CD4-positive, alpha-beta T cell treated with Interleukin-15 for 1 hour (primary cell): ENCODE measurements at regions not wholly inside any gene's neighbourhood (a gene's known extent, or its start where the extent isn't known, plus 50 kb on each side); places are given as distances from the start of the nearest gene placed in this dataset.

Source experiments
- DNase-seq: peaks from one replicate; pipeline ENCODE4 v3.0.0-alpha.2; 2020

- no peak for DNase-seq
Observed at GRCh38 chr2:62447411-62447810, 58.6 kb downstream of the TMEM17 start.

- no peak for DNase-seq
Observed at GRCh38 chr2:62446491-62446890, 59.5 kb downstream of the TMEM17 start.

- DNase-seq, result no peak
Observed at GRCh38 chr2:62443886-62444285, 62.1 kb downstream of the TMEM17 start.

GRCh38 chr2:62443471-62443870, 62.5 kb downstream of the TMEM17 start:
- no peak for DNase-seq

- no peak for DNase-seq
Observed at GRCh38 chr2:62441824-62442223, 64.2 kb downstream of the TMEM17 start.

GRCh38 chr2:62441421-62441820, 64.6 kb downstream of the TMEM17 start:
- DNase-seq, result no peak

- no peak for DNase-seq
Observed at GRCh38 chr2:62440281-62440946, 65.6 kb downstream of the TMEM17 start.

- no peak for DNase-seq
Observed at GRCh38 chr2:62439425-62439824, 66.6 kb downstream of the TMEM17 start.

- DNase-seq, result no peak
Observed at GRCh38 chr2:62437785-62438184, 68.2 kb downstream of the TMEM17 start.

- DNase-seq, result no peak
Observed at GRCh38 chr2:62435720-62436119, 70.3 kb downstream of the TMEM17 start.

- no peak for DNase-seq
Observed at GRCh38 chr2:62432407-62432806, 73.6 kb downstream of the TMEM17 start.

- DNase-seq, result no peak
Observed at GRCh38 chr2:62431512-62431911, 74.5 kb downstream of the TMEM17 start.

GRCh38 chr2:62430146-62430545, 75.8 kb downstream of the TMEM17 start:
- no peak for DNase-seq

GRCh38 chr2:62427146-62427545, 78.8 kb downstream of the TMEM17 start:
- no peak for DNase-seq

GRCh38 chr2:62426154-62426912, 79.7 kb downstream of the TMEM17 start:
- no peak for DNase-seq

- no peak for DNase-seq
Observed at GRCh38 chr2:62425684-62426083, 80.3 kb downstream of the TMEM17 start.

GRCh38 chr2:62424899-62425298, 81.1 kb downstream of the TMEM17 start:
- DNase-seq, result no peak

GRCh38 chr2:62423883-62424458, 82.0 kb downstream of the TMEM17 start:
- no peak for DNase-seq

- no peak for DNase-seq
Observed at GRCh38 chr2:62423235-62423634, 82.8 kb downstream of the TMEM17 start.

GRCh38 chr2:62415518-62415917, 90.5 kb downstream of the TMEM17 start:
- DNase-seq, result no peak

GRCh38 chr2:62415019-62415431, 91.0 kb downstream of the TMEM17 start:
- DNase-seq, result peak; percentile 20

GRCh38 chr2:62413116-62413663, 92.8 kb downstream of the TMEM17 start:
- no peak for DNase-seq

- no peak for DNase-seq
Observed at GRCh38 chr2:62412347-62412742, 93.7 kb downstream of the TMEM17 start.

- DNase-seq, result no peak
Observed at GRCh38 chr2:62410926-62411456, 95.0 kb downstream of the TMEM17 start.
